DOHH2 (cell line): ENCODE measurements at regions not wholly inside any gene's neighbourhood (a gene's known extent, or its start where the extent isn't known, plus 50 kb on each side); places are given as distances from the start of the nearest gene placed in this dataset.

ENCODE experiments used
- H3F3A ChIP-seq: fragments of 200-600 bp; sonication (generic), shearing (Covaris generic); 2 replicates; pipeline ENCODE4 v1.6.0; 2016; ENCODE audit warnings: antibody characterized with exemption, mild to moderate bottlenecking; ENCODE audit not compliant: control insufficient read depth, insufficient read depth
- H3K27ac ChIP-seq: fragments of 200-600 bp; sonication (generic); 2 replicates; pipeline ENCODE4 v1.5.1; 2014; ENCODE audit warnings: low read depth, mild to moderate bottlenecking, low read length, moderate library complexity
- H3K27me3 ChIP-seq: fragments of 200-600 bp; sonication (generic); 2 replicates; pipeline ENCODE4 v1.6.1; 2014; ENCODE audit warnings: mild to moderate bottlenecking, low read length, mixed read lengths; ENCODE audit not compliant: control insufficient read depth
- H3K36me3 ChIP-seq: fragments of 200-600 bp; sonication (generic); 2 replicates; pipeline ENCODE4 v1.6.1; 2014; ENCODE audit warnings: mild to moderate bottlenecking, low read length, moderate library complexity, mixed read lengths; ENCODE audit not compliant: control insufficient read depth
- H3K4me1 ChIP-seq: fragments of 200-600 bp; sonication (generic); 2 replicates; pipeline ENCODE4 v1.6.1; 2014; ENCODE audit warnings: mild to moderate bottlenecking, low read length, mixed read lengths; ENCODE audit not compliant: control insufficient read depth
- H3K4me2 ChIP-seq: fragments of 200-600 bp; sonication (generic); 2 replicates; pipeline ENCODE4 v1.6.0; 2014; ENCODE audit warnings: mild to moderate bottlenecking, low read length, moderate library complexity
- H3K4me3 ChIP-seq: fragments of 200-600 bp; sonication (generic); 2 replicates; pipeline ENCODE4 v1.5.1; 2014; ENCODE audit warnings: mild to moderate bottlenecking, low read length, mixed read lengths
- H3K79me2 ChIP-seq: fragments of 200-600 bp; sonication (generic); 2 replicates; pipeline ENCODE4 v1.6.1; 2014; ENCODE audit warnings: mild to moderate bottlenecking, low read length, mixed read lengths; ENCODE audit not compliant: control insufficient read depth
- H3K9me2 ChIP-seq: fragments of 200-600 bp; sonication (generic); replicated peaks from 2 replicates; pipeline ENCODE4 v1.6.1; 2014; ENCODE audit warnings: mild to moderate bottlenecking, low read length, mixed read lengths; ENCODE audit not compliant: control insufficient read depth
- H3K9me3 ChIP-seq: fragments of 200-600 bp; sonication (generic); 2 replicates; pipeline ENCODE4 v1.6.1; 2014; ENCODE audit warnings: antibody characterized with exemption, low read length, mixed read lengths; ENCODE audit not compliant: control insufficient read depth, insufficient read depth
- H4K20me1 ChIP-seq: fragments of 200-600 bp; sonication (generic); 2 replicates; pipeline ENCODE4 v1.6.0; 2014; ENCODE audit warnings: low read depth, mild to moderate bottlenecking, antibody characterized with exemption, low read length, moderate library complexity; ENCODE audit not compliant: control insufficient read depth, insufficient read depth
- EZH2phosphoT487 ChIP-seq: fragments of 200-600 bp; sonication (generic); IDR thresholded peaks from 2 replicates; pipeline ENCODE4 v1.6.1; 2017; ENCODE audit warnings: borderline replicate concordance, mild to moderate bottlenecking, antibody characterized with exemption, low read length, moderate library complexity, mixed read lengths
- TF ChIP-seq, protein P1 (sequence below): fragments of 200-600 bp; sonication (generic); IDR thresholded peaks from one replicate; pipeline ENCODE4 v1.5.1; 2014; ENCODE audit warnings: antibody characterized with exemption, mild to moderate bottlenecking, low read depth, low read length; ENCODE audit not compliant: poor library complexity, severe bottlenecking

DNA sequence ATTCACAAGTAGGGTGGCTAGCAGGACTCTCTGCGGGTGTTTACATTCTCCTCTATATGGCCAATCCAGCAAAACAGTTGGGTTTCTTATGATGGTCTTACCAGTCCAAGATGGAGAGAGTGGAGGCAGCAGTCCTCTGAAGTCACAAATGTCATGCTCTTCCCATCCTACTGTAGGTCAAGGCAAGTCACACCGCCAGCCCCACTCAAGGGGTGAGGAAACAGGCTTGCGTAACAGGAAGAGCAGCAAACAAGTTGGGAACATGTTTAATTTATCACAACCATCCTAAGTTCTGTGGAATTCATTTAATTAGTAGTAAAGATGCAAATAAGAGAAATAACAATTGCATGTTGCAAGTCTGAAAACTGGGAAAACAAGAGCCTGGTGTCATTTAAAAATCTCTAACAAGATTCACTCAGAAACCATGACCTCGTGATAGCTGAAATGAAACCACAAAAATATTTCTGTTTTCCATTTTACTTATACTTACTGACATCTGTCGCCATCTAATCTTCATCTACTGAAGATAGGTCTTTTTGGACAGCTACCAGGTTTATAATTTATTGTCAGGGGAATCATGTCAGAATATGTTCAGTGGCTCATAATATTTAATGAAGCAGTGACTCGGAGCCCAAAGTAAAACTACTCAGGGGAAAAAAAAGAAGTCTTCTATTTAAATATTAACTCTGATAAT lies 349.1 kb upstream of the FMN2 start:
- Histone ChIP-seq H4K20me1 (no peaks in the 10 kb centered on the region), H3K27ac (no peak overlapping the region), H3K9me2 (no peaks in the 10 kb centered on the region), H3K9me3 (no peaks in the 10 kb centered on the region), H3K79me2 (no peaks in the 10 kb centered on the region), H3K4me3 (no peak overlapping the region), H3K4me2 (no peak overlapping the region), H3F3A (no peaks in the 10 kb centered on the region), H3K4me1 (no peaks in the 10 kb centered on the region), H3K27me3 (no peaks in the 10 kb centered on the region), H3K36me3 (no peaks in the 10 kb centered on the region)
- TF ChIP-seq, protein P1, sequence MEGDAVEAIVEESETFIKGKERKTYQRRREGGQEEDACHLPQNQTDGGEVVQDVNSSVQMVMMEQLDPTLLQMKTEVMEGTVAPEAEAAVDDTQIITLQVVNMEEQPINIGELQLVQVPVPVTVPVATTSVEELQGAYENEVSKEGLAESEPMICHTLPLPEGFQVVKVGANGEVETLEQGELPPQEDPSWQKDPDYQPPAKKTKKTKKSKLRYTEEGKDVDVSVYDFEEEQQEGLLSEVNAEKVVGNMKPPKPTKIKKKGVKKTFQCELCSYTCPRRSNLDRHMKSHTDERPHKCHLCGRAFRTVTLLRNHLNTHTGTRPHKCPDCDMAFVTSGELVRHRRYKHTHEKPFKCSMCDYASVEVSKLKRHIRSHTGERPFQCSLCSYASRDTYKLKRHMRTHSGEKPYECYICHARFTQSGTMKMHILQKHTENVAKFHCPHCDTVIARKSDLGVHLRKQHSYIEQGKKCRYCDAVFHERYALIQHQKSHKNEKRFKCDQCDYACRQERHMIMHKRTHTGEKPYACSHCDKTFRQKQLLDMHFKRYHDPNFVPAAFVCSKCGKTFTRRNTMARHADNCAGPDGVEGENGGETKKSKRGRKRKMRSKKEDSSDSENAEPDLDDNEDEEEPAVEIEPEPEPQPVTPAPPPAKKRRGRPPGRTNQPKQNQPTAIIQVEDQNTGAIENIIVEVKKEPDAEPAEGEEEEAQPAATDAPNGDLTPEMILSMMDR: no peak
- TF ChIP-seq EZH2phosphoT487: no peak

DNA sequence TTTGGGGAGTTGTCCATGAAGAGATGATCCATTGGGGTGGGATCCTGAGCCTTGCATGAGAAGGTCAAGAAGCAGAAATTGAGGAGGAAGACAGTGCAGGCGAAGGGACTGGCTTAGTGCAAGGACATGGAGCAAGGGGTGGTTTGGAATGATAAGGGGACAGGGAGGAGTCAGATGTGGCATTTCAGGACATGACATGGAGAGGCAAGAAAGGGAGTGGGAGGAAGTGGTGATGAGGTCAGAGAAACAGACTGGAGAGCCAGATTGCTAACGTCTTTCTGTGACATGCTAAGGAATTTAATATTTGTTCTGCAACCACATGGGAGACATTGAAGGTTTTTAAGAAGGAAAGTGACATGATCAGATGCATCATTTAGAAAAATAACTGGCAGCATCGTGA lies 346.8 kb upstream of the FMN2 start:
- no peaks in the 10 kb centered on the region for H4K20me1 ChIP-seq
- no peaks in the 10 kb centered on the region for H3K9me3 ChIP-seq
- TF ChIP-seq EZH2phosphoT487: no peak
- TF ChIP-seq, protein P1: no peak

DNA sequence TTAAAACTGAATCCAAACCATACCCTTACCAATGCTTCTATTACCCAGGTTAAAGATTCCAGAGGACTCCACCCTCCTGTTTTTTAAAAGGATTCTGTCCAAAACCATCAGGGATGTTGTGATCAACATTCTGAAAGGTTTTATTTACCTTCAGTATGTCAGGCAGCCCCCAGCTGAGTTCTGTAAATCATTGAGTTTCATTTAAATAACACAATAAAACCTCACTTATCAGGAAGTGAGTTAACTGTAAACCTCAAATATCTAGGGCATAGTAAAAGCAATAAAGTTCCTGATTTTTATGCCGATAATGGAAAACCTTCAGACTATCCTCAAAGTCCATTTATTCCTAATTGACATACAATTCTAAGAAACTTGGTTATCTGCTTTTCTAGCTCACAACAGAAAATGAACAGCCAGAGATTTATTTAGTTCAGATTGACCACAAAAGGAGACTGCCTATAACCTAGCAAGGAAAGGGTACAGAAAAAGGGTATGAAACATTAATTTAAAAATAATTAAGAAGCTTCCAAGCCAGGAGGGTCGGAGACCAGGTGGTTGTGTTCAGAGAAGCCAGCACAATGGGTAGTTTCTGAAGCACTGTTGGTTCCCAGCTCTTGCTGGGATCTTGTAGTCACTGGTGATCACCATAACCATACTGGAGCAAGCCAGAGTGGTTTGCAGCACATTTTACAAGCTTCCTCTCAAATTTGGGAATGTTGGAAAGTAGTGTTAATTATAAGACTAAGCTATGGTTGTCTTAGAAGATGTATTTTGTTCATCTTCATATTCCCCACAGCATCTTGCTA lies 336.4 kb upstream of the FMN2 start:
- Histone ChIP-seq H3F3A (no peaks in the 10 kb centered on the region), H3K27me3 (no peaks in the 10 kb centered on the region), H3K4me3 (no peak overlapping the region), H3K27ac (no peak overlapping the region), H3K79me2 (no peaks in the 10 kb centered on the region), H3K36me3 (no peaks in the 10 kb centered on the region), H3K4me2 (no peak overlapping the region), H3K9me2 (no peaks in the 10 kb centered on the region), H4K20me1 (no peaks in the 10 kb centered on the region), H3K4me1 (no peaks in the 10 kb centered on the region), H3K9me3 (no peaks in the 10 kb centered on the region)
- TF ChIP-seq EZH2phosphoT487: no peak
- TF ChIP-seq, protein P1: no peak

More for the DNA sequence above, 346.8 kb upstream of the FMN2 start:
- no peaks in the 10 kb centered on the region for H3K4me1 ChIP-seq
- no peaks in the 10 kb centered on the region for H3K79me2 ChIP-seq
- H3F3A ChIP-seq: no peaks in the 10 kb centered on the region
- H3K9me2 ChIP-seq: no peaks in the 10 kb centered on the region
- no peaks in the 10 kb centered on the region for H3K36me3 ChIP-seq
- no peaks in the 10 kb centered on the region for H3K27me3 ChIP-seq
- no peak overlapping the region for H3K4me2 ChIP-seq
- H3K27ac ChIP-seq: no peak overlapping the region
- H3K4me3 ChIP-seq: no peak overlapping the region
